H1 (cell line): ENCODE measurements at regions not wholly inside any gene's neighbourhood (a gene's known extent, or its start where the extent isn't known, plus 50 kb on each side); places are given as distances from the start of the nearest gene placed in this dataset.

ENCODE experiments used
- CTCF ChIA-PET: fragments of 300-600 bp; sonication (Branson Sonifier 250); formaldehyde crosslinking; loops from one replicate; lab custom pipeline; 2021; ENCODE audit not compliant: partially characterized antibody; lab: Charles Lee
- POLR2A ChIA-PET: fragments of 300-600 bp; sonication (Branson Sonifier 250); formaldehyde crosslinking; loops from one replicate; lab custom pipeline; 2021; ENCODE audit warnings: inconsistent platforms; ENCODE audit not compliant: partially characterized antibody; lab: Charles Lee
- DNase-seq, 2 experiments: peaks; one replicate each; pipeline versions ENCODE4 v3.0.0 to v3.0.0-alpha.2; 2010 to 2022; ENCODE audit warnings: low spot score in 2 of 2, low read depth in 1 of 2, mixed read lengths in 1 of 2
- FAIRE-seq: peaks from 2 replicates; lab custom pipeline; 2011; peaks lifted over from hg19 to GRCh38; lab: Jason Lieb, UNC
- H2AFZ ChIP-seq: 2 replicates; pipeline ENCODE4 v1.8.1; 2012; ENCODE audit warnings: low read length, inconsistent platforms
- H2AK5ac ChIP-seq: 2 replicates; pipeline ENCODE4 v1.6.1; 2013; ENCODE audit warnings: low read depth, low read length
- H2BK120ac ChIP-seq: replicated peaks from 2 replicates; pipeline ENCODE3; 2013; ENCODE audit warnings: low read depth, low read length, inconsistent platforms
- H2BK12ac ChIP-seq: 2 replicates; pipeline ENCODE4 v1.6.1; 2013; ENCODE audit warnings: low read depth, low read length
- H2BK15ac ChIP-seq: 2 replicates; pipeline ENCODE4 v1.6.1; 2013; ENCODE audit warnings: low read length
- H2BK20ac ChIP-seq: 2 replicates; pipeline ENCODE4 v1.6.1; 2013; ENCODE audit warnings: low read length
- H2BK5ac ChIP-seq: 2 replicates; pipeline ENCODE4 v1.6.1; 2013; ENCODE audit warnings: low read depth, low read length
- H3K14ac ChIP-seq: 2 replicates; pipeline ENCODE4 v1.6.1; 2013; ENCODE audit warnings: inconsistent platforms; ENCODE audit not compliant: insufficient read length
- H3K18ac ChIP-seq: 2 replicates; pipeline ENCODE4 v1.6.1; 2013; ENCODE audit warnings: low read length; ENCODE audit errors: extremely low read depth
- H3K23ac ChIP-seq: 2 replicates; pipeline ENCODE4 v1.6.1; 2013; ENCODE audit warnings: inconsistent platforms; ENCODE audit not compliant: insufficient read length
- H3K23me2 ChIP-seq: 2 replicates; pipeline ENCODE4 v1.6.1; 2013; ENCODE audit warnings: low read depth, low read length
- H3K27ac ChIP-seq: 2 replicates; pipeline ENCODE4 v1.6.1; 2011; ENCODE audit warnings: low read depth, low read length, inconsistent platforms
- H3K27me3 ChIP-seq, 4 experiments: replicated peaks in 1 of 4; 1 replicate in 1 of 4; 2 replicates in 3 of 4; pipeline versions ENCODE4 v1.6.1 to v1.8.1; 2011 to 2013; ENCODE audit warnings: low read length in 3 of 4, mild to moderate bottlenecking in 3 of 4, inconsistent platforms in 2 of 4, mixed read lengths in 2 of 4, moderate library complexity in 1 of 4; ENCODE audit not compliant: control insufficient read depth in 3 of 4, insufficient read depth in 3 of 4; ENCODE audit errors: extremely low read depth in 1 of 4
- H3K36me3 ChIP-seq, 4 experiments: 2 replicates each; pipeline versions ENCODE4 v1.6.1 to v1.8.1; 2011 to 2013; ENCODE audit warnings: mild to moderate bottlenecking in 4 of 4, low read length in 3 of 4, moderate library complexity in 2 of 4, control low read depth in 1 of 4, inconsistent platforms in 1 of 4; ENCODE audit not compliant: insufficient read depth in 4 of 4, control insufficient read depth in 2 of 4
- H3K4ac ChIP-seq: replicated peaks from 2 replicates; pipeline ENCODE3; 2013; ENCODE audit warnings: low read length, low read depth, mixed read lengths, inconsistent platforms; ENCODE audit not compliant: insufficient read length
- H3K4me1 ChIP-seq, 4 experiments: replicated peaks in 1 of 4; 1 replicate in 1 of 4; 2 replicates in 3 of 4; pipeline versions ENCODE4 v1.6.1 to v1.8.1; 2011 to 2013; ENCODE audit warnings: low read length in 3 of 4, inconsistent platforms in 2 of 4, mixed read lengths in 1 of 4; ENCODE audit not compliant: insufficient read depth in 4 of 4, control insufficient read depth in 3 of 4
- H3K4me2 ChIP-seq, 2 experiments: 2 replicates each; pipeline versions ENCODE4 v1.6.1 to v1.8.1; 2011 to 2013; ENCODE audit warnings: low read depth in 2 of 2, low read length in 2 of 2, control low read depth in 1 of 2, inconsistent platforms in 1 of 2, mild to moderate bottlenecking in 1 of 2; ENCODE audit not compliant: insufficient read depth in 1 of 2
- H3K4me3 ChIP-seq, 4 experiments: fragments of 200-600, 300-600 bp in 1 of 4; sonication (generic), shearing (Covaris generic), sonication (Bioruptor Twin) in 1 of 4; 2 replicates each; pipeline versions ENCODE4 v1.5.1 to v1.8.1; 2011 to 2016; ENCODE audit warnings: low read length in 4 of 4, low read depth in 3 of 4, control low read depth in 2 of 4, inconsistent platforms in 2 of 4, mild to moderate bottlenecking in 2 of 4, mixed read lengths in 1 of 4, moderate library complexity in 1 of 4; ENCODE audit not compliant: insufficient read depth in 2 of 4; ENCODE audit errors: extremely low read depth in 1 of 4
- H3K56ac ChIP-seq: replicated peaks from 2 replicates; pipeline ENCODE3; 2013; ENCODE audit warnings: low read depth, mild to moderate bottlenecking, mixed read lengths, low read length, inconsistent platforms; ENCODE audit not compliant: insufficient read length
- H3K79me1 ChIP-seq: 2 replicates; pipeline ENCODE4 v1.6.1; 2013; ENCODE audit warnings: low read depth, low read length, control low read depth
- H3K79me2 ChIP-seq, 2 experiments: 2 replicates each; pipeline versions ENCODE4 v1.6.1 to v1.8.1; 2012 to 2013; ENCODE audit warnings: low read length in 2 of 2, mild to moderate bottlenecking in 2 of 2, inconsistent platforms in 1 of 2; ENCODE audit not compliant: insufficient read depth in 2 of 2, control insufficient read depth in 1 of 2
- H3K9ac ChIP-seq, 4 experiments: replicated peaks in 1 of 4; 1 replicate in 1 of 4; 2 replicates in 3 of 4; pipeline versions ENCODE4 v1.6.1 to v1.8.1; 2011 to 2013; ENCODE audit warnings: low read depth in 3 of 4, low read length in 3 of 4, control low read depth in 2 of 4, mild to moderate bottlenecking in 2 of 4, moderate library complexity in 2 of 4, inconsistent platforms in 1 of 4; ENCODE audit errors: extremely low read depth in 1 of 4
- H3K9me3 ChIP-seq, 2 experiments: 2 replicates each; pipeline versions ENCODE4 v1.6.1 to v1.8.1; 2012 to 2013; ENCODE audit warnings: mild to moderate bottlenecking in 2 of 2, moderate library complexity in 2 of 2, control low read depth in 1 of 2, inconsistent platforms in 1 of 2, low read depth in 1 of 2, low read length in 1 of 2, mixed read lengths in 1 of 2; ENCODE audit not compliant: insufficient read depth in 2 of 2
- H4K20me1 ChIP-seq, 2 experiments: replicated peaks in 1 of 2; 2 replicates each; pipeline versions ENCODE3 to v1.8.1; 2011 to 2013; ENCODE audit warnings: inconsistent platforms in 2 of 2, low read length in 2 of 2, mild to moderate bottlenecking in 1 of 2; ENCODE audit not compliant: insufficient read depth in 2 of 2, control insufficient read depth in 1 of 2
- H4K5ac ChIP-seq: 2 replicates; pipeline ENCODE4 v1.6.1; 2013; ENCODE audit warnings: low read length, low read depth, mixed read lengths, inconsistent platforms; ENCODE audit not compliant: insufficient read length
- H4K8ac ChIP-seq: 2 replicates; pipeline ENCODE4 v1.8.0; 2013; ENCODE audit warnings: mild to moderate bottlenecking, moderate library complexity, low read length, inconsistent platforms; ENCODE audit not compliant: insufficient read depth; ENCODE audit errors: extremely low read depth
- H4K91ac ChIP-seq: replicated peaks from 2 replicates; pipeline ENCODE3; 2013; ENCODE audit warnings: low read length, mixed read lengths, inconsistent platforms; ENCODE audit not compliant: insufficient read length
- CEBPB ChIP-seq: IDR thresholded peaks from 2 replicates; pipeline ENCODE4 v1.6.1; 2012; ENCODE audit warnings: low read depth, low read length
- E2F6 ChIP-seq: IDR thresholded peaks from 2 replicates; pipeline ENCODE4 v1.6.1; 2012; ENCODE audit warnings: inconsistent platforms
- EGR1 ChIP-seq: IDR thresholded peaks from 2 replicates; pipeline ENCODE4 v1.6.1; 2011; ENCODE audit warnings: low read depth, low read length, borderline replicate concordance
- EZH2 ChIP-seq: fragments of 200-600 bp; sonication (generic); IDR thresholded peaks from 2 replicates; pipeline ENCODE4 v1.7.1; 2012; ENCODE audit warnings: low read depth, mild to moderate bottlenecking, moderate library complexity, low read length, inconsistent platforms; ENCODE audit not compliant: severe bottlenecking
- SP2 ChIP-seq: IDR thresholded peaks from 2 replicates; pipeline ENCODE4 v1.6.1; 2012; ENCODE audit warnings: mild to moderate bottlenecking, low read length, inconsistent platforms
- TAF1 ChIP-seq: IDR thresholded peaks from 2 replicates; pipeline ENCODE4 v1.6.1; 2011; ENCODE audit warnings: mild to moderate bottlenecking, low read depth, low read length
- TAF7 ChIP-seq: optimal IDR thresholded peaks from 2 replicates; pipeline ENCODE3; 2011; ENCODE audit warnings: low read depth, mild to moderate bottlenecking, inconsistent platforms, low read length, moderate library complexity, borderline replicate concordance
- TCF12 ChIP-seq: IDR thresholded peaks from 2 replicates; pipeline ENCODE4 v1.6.1; 2011; ENCODE audit warnings: low read depth, mild to moderate bottlenecking, low read length

- H2AK5ac ChIP-seq = no peak overlapping the region
- H3K9me3 ChIP-seq = peaks cover 18 to 20% of the 10 kb centered on the region in 2 experiments
- H3K14ac ChIP-seq = no peak overlapping the region
- H3K4ac ChIP-seq = no peak overlapping the region
- no peak overlapping the region for H2BK5ac ChIP-seq
- H3K27me3 ChIP-seq = no peaks in the 10 kb centered on the region
- DNase-seq (no peak), FAIRE-seq (no peak)
- H4K8ac ChIP-seq = no peak overlapping the region
- H3K36me3 ChIP-seq = no peaks in the 10 kb centered on the region
- no peak overlapping the region for H3K9ac ChIP-seq
- ChIA-PET POLR2A (no interaction called here), CTCF (interaction anchor here (1.4 kb wide), 1 partner anchor 21 kb away, joined by 3 read pairs; no protein-coding TSS in a partner anchor)
- H3K27ac ChIP-seq = no peak overlapping the region
- no peak overlapping the region for H3K18ac ChIP-seq
- H3K4me1 ChIP-seq = no peaks in the 10 kb centered on the region
- H3K4me3 ChIP-seq = no peak overlapping the region
- H2BK20ac ChIP-seq = no peak overlapping the region
- no peak overlapping the region for H2AFZ ChIP-seq
- no peak overlapping the region for H4K5ac ChIP-seq
- no peak overlapping the region for H3K4me2 ChIP-seq
- no peak overlapping the region for H2BK120ac ChIP-seq
- no peak overlapping the region for H2BK12ac ChIP-seq
- no peaks in the 10 kb centered on the region for H3K79me2 ChIP-seq
- no peak overlapping the region for H2BK15ac ChIP-seq
- H3K79me1 ChIP-seq = no peaks in the 10 kb centered on the region
- H3K56ac ChIP-seq = no peak overlapping the region
- H4K20me1 ChIP-seq = no peaks in the 10 kb centered on the region
- H3K23ac ChIP-seq = no peak overlapping the region
- no peaks in the 10 kb centered on the region for H3K23me2 ChIP-seq
- H4K91ac ChIP-seq = no peak overlapping the region
- TF ChIP-seq CEBPB (no peak), E2F6 (no peak), TAF7 (no peak), EGR1 (no peak), SP2 (no peak), TCF12 (no peak), TAF1 (no peak), EZH2 (no peak)
Observed at GRCh38 chr18:26628017-26628416, 79.7 kb upstream of the KCTD1 start.
